HCEC 1CT (cell line): ENCODE measurements at regions not wholly inside any gene's neighbourhood (a gene's known extent, or its start where the extent isn't known, plus 50 kb on each side); places are given as distances from the start of the nearest gene placed in this dataset.
A peak's percentile ranks its signal among the peaks of the same experiment; 100 is the strongest.

Source experiments
- DNase-seq: peaks from one replicate; pipeline ENCODE4 v3.0.0-alpha.2; 2017

GRCh38 chr6:9507136-9507895 is 907.6 kb downstream of the TFAP2A start:
- no peak for DNase-seq

GRCh38 chr6:9504191-9504590 is 910.7 kb downstream of the TFAP2A start:
- no peak for DNase-seq

GRCh38 chr6:9503111-9503761 is 911.6 kb downstream of the TFAP2A start:
- peak; percentile 70 for DNase-seq

GRCh38 chr6:9499709-9500108 is 915.2 kb downstream of the TFAP2A start:
- DNase-seq = peak; percentile 55

GRCh38 chr6:9496837-9497236 is 918.0 kb downstream of the TFAP2A start:
- DNase-seq = no peak

GRCh38 chr6:9494864-9495263 is 920.0 kb downstream of the TFAP2A start:
- DNase-seq = peak; percentile 26

GRCh38 chr6:9492790-9493189 is 922.1 kb downstream of the TFAP2A start:
- no peak for DNase-seq

GRCh38 chr6:9487128-9487527 is 927.7 kb downstream of the TFAP2A start:
- peak; percentile 40 for DNase-seq

- DNase-seq = no peak
Measured at GRCh38 chr6:9485992-9486391, 928.9 kb downstream of the TFAP2A start.

- DNase-seq = peak; percentile 70
Measured at GRCh38 chr6:9484686-9485085, 930.2 kb downstream of the TFAP2A start.

- DNase-seq = peak; percentile 45
Measured at GRCh38 chr6:9484091-9484490, 930.8 kb downstream of the TFAP2A start.

GRCh38 chr6:9482030-9482738 is 932.7 kb downstream of the TFAP2A start:
- DNase-seq = peak; percentile 97

GRCh38 chr6:9481292-9482029 is 933.4 kb downstream of the TFAP2A start:
- peak; percentile 63 for DNase-seq

GRCh38 chr6:9468277-9468676 is 946.6 kb downstream of the TFAP2A start:
- DNase-seq = no peak

GRCh38 chr6:9467741-9468140 is 947.1 kb downstream of the TFAP2A start:
- DNase-seq = peak; percentile 57

- no peak for DNase-seq
Measured at GRCh38 chr6:9464583-9464982, 950.3 kb downstream of the TFAP2A start.

GRCh38 chr6:9463311-9463710 is 951.6 kb downstream of the TFAP2A start:
- DNase-seq = no peak

GRCh38 chr6:9461188-9461587 is 953.7 kb downstream of the TFAP2A start:
- no peak for DNase-seq

GRCh38 chr6:9458424-9458823 is 956.5 kb downstream of the TFAP2A start:
- DNase-seq = no peak

GRCh38 chr6:9455864-9456658 is 958.8 kb downstream of the TFAP2A start:
- DNase-seq = no peak

- DNase-seq = no peak
Measured at GRCh38 chr6:9439621-9440330, 975.1 kb downstream of the TFAP2A start.

- peak; percentile 58 for DNase-seq
Measured at GRCh38 chr6:9437836-9438235, 977.0 kb downstream of the TFAP2A start.
